Body of pancreas (tissue), 4 donors: ENCODE measurements at regions not wholly inside any gene's neighbourhood (a gene's known extent, or its start where the extent isn't known, plus 50 kb on each side); places are given as distances from the start of the nearest gene placed in this dataset.

ENCODE experiments used
- CTCF ChIP-seq, 7 experiments: fragments of 450-650 bp in 4 of 7; fragments of 200-600 bp in 3 of 7; sonication (generic) in 3 of 7; IDR thresholded peaks; one replicate each; pipeline ENCODE4 v1.5.1; 2016 to 2019; ENCODE audit warnings: antibody characterized with exemption in 7 of 7
- POLR2A ChIP-seq, 3 donors: fragments of 450-650 bp; IDR thresholded peaks; one replicate each; pipeline ENCODE4 v1.6.1; 2016; ENCODE audit warnings: antibody characterized with exemption in 3 of 3, mild to moderate bottlenecking in 2 of 3

- TF ChIP-seq POLR2A (IDR thresholded peaks at IDR 0.05) = no peak
- TF ChIP-seq CTCF (IDR thresholded peaks at IDR 0.05) = no peak
Observed at GRCh38 chr5:25160891-25161290, 516.1 kb upstream of the CDH10 start.
